GM19025 (cell line): ENCODE measurements at regions not wholly inside any gene's neighbourhood (a gene's known extent, or its start where the extent isn't known, plus 50 kb on each side); places are given as distances from the start of the nearest gene placed in this dataset.

Source experiments
- ATAC-seq: cut with Tn5 transposase; IDR thresholded peaks from one replicate; pipeline ENCODE4 v1.9.1; 2021; ENCODE audit warnings: mild to moderate bottlenecking, low read depth, moderate library complexity; ENCODE audit not compliant: unreplicated experiment

GRCh38 chr5:96081276-96081858 is 119.7 kb upstream of the ELL2 start:
- ATAC-seq, result no peak

- no peak for ATAC-seq
Observed at GRCh38 chr5:96080557-96080956, 118.9 kb upstream of the ELL2 start.

DNA sequence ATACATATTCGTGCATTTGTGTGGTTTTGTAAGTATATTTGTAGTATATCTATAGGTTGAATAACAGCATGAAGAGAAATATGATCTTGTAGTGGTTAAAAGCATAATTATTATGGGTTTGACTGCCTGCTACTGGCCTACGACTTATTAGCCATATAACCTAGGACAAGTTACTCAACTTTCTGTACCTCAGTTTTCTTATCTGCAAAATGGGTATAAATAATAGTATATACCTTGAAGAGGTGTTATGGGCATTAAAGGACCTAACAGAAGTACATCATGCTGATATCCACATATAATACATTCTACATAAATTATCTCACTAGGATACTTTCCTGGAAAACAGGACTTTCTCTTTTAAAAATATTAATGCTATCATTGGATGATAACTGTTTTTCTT is 118.3 kb upstream of the ELL2 start:
- no peak for ATAC-seq

DNA sequence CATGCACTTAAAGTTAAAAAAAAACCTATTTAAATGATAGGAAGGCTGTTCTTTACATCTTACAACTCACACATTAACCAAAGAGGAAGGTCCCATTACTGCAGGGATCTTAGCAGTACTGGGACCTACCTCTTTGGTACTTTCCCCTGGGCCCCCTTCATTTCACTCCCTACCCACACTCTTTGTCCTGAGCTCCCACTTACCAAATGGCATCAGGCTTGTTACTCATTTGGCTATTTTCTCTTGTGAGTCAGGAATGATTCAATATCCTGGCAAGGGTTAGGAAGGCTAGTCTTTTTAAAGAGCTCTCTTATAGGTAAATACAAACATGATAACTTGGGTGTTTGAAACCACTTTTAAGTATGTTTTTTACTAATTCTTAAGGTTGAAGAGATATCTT is 117.4 kb upstream of the ELL2 start:
- no peak for ATAC-seq

- ATAC-seq, result no peak
Observed at GRCh38 chr5:96076451-96076850, 114.8 kb upstream of the ELL2 start.

GRCh38 chr5:96075579-96076289 is 114.1 kb upstream of the ELL2 start:
- ATAC-seq, result no peak

GRCh38 chr5:96074870-96075269 is 113.2 kb upstream of the ELL2 start:
- ATAC-seq, result no peak

DNA sequence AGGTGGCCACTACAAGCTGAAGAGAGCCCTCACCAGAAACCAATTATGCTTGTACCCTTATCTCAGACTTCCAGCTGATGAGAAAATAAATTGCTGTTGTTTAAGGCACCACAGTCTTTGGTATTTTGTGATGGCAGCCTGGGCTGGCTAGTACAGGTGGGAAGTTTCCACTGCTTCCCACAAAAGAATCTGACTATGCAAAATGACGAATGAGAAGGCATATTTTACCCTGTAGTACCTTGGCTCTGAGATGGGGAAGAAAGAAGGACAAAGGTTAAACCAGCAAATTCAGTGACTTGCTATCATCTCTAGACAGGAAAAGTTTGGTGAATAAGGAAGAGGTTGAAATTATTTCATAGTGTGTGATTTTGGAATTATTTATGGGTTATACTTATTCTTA is 112.8 kb upstream of the ELL2 start:
- ATAC-seq, result no peak

DNA sequence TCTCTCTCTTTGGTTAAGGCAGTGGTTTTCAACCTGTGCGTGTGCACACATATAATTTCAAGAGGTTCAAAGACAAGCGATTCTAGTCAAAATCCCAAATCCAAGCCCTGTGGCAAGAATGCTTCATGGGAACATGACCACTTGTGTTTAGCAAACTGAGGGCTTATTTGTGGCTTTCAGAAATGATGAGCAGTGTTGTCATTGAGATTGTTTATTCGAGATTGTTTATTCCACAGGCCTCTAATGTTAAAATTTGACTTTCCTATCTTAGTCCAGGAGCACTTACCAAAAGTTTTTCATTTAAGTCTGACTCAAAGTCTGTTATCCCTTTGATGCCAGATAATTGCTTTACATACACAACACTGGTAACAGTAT is 111.1 kb upstream of the ELL2 start:
- ATAC-seq, result no peak

GRCh38 chr5:96072138-96072790 is 110.6 kb upstream of the ELL2 start:
- no peak for ATAC-seq

DNA sequence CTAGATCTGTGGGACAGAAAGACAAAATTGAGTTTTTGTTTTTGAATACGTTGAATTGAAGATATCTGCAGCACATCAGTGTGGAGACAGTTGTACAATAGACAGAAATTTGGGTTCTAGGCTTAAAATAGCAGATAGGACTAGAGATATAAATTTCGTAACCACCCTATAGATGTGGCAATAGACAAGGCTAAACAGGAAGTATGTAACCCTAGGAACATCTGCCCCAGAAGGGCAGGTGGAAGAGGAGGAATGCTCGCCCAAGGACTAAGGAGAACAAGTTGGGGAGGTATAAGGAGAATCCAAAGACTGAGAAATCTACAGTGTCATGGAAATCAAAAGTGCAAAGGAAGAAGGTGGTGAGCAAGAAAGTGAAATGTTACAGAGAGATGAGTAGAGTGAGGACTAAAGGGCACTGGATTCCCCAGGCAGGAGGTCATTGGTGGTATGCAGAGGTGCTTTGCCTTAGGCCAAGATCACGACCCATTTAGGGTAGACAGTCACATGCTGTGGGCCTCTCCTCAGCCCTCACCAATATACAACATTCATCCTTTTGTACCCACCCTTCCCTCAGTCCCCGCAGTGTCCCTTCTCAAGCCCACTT is 109.1 kb upstream of the ELL2 start:
- ATAC-seq, result no peak

DNA sequence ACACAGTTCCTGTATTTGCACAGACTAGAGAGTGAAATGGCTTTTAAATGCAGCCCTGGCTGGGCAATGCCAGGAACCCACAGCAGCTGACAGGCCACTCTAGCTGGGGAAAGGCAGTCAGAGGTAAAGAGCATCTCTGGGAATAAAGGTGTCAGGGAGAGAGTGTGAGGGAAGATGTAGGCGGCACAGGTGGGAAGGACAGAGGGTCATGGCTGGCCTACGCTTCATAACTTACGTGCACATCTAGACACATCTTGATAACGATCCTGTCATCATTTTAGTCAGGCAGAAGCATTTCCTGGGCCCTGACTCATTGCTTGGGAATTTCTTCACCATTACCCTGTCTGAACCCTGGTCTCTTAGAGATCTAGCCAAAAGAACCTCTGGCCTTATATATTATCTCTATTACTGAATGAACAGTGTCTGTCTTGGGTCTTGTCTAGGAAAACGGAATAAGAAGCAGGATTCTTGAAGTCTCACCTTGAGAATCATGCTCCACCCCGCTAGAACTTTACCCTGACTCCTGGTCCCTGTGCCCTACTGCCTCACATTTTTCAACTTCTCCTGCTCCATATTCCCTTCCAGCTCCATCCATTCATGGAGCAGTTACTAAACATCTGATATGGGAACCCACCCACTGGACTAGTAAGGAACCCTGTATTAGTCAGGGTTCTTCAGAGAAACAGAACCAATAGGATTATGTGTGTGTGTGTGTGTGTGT is 106.4 kb upstream of the ELL2 start:
- ATAC-seq, result no peak

DNA sequence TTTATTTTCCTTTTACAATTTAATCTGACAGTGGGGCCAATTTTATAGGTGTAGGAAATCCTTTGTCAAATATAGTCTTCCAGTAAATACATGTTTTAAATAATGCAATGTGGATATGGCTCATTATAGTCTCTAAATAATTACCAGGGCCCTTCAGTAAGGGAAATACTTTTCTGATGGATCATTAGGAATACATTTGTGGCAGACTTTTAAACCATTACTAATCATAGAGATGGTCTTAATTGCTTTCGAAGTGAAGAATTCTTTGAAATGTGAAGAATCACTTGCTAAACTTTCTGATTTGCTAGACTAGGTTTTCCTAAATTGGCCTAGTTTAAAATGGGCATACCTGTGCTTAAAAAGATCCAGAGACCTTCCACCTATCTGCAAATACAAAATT is 105.6 kb upstream of the ELL2 start:
- ATAC-seq, result no peak

DNA sequence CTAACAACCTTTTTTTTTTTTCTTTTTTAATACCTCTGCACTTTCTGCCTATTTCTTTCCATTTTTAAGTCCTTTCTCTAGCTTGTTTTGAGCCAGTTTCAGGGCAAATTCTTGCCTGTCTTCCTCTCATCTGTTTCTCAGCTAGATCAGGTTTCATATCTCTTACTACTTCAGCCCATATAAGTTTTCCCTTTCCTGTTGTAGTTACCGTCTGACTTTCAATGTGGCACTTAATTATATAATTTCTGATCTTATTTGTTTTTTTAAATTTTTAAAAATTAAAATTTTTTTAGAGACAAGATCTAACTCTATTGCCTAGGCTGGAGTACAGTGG is 104.7 kb upstream of the ELL2 start:
- ATAC-seq, result no peak

- no peak for ATAC-seq
Observed at GRCh38 chr5:96065685-96066385, 104.2 kb upstream of the ELL2 start.

- no peak for ATAC-seq
Observed at GRCh38 chr5:96064877-96065276, 103.2 kb upstream of the ELL2 start.

- no peak for ATAC-seq
Observed at GRCh38 chr5:96062836-96063235, 101.2 kb upstream of the ELL2 start.

GRCh38 chr5:96058084-96058483 is 96.4 kb upstream of the ELL2 start:
- ATAC-seq, result no peak

- ATAC-seq, result no peak
Observed at GRCh38 chr5:96054311-96055030, 92.8 kb upstream of the ELL2 start.
